Tibial nerve (tissue), 4 donors: ENCODE measurements at regions not wholly inside any gene's neighbourhood (a gene's known extent, or its start where the extent isn't known, plus 50 kb on each side); places are given as distances from the start of the nearest gene placed in this dataset.

Experiments used
- DNase-seq, 2 donors: peaks; one replicate each; pipeline ENCODE4 v3.0.0-alpha.2; 2019; ENCODE audit warnings: low spot score in 2 of 2
- H3K27ac ChIP-seq, 4 donors: fragments of 200-600 bp; sonication (generic) in 3 of 4; one replicate each; pipeline ENCODE4 v1.5.1; 2017 to 2019; ENCODE audit warnings: mild to moderate bottlenecking in 1 of 4
- H3K27me3 ChIP-seq, 2 donors: fragments of 200-600 bp; sonication (generic) in 1 of 2; one replicate each; pipeline versions ENCODE4 v1.5.1 to v1.6.0; 2017 to 2019
- H3K36me3 ChIP-seq, 3 donors: fragments of 200-600 bp; sonication (generic); one replicate each; pipeline ENCODE4 v1.5.1; 2018 to 2019
- H3K4me1 ChIP-seq, 4 donors: fragments of 200-600 bp; sonication (generic) in 3 of 4; one replicate each; pipeline ENCODE4 v1.5.1; 2017 to 2019
- H3K4me3 ChIP-seq, 4 donors: fragments of 200-600 bp; sonication (generic) in 3 of 4; one replicate each; pipeline ENCODE4 v1.5.1; 2017 to 2019; ENCODE audit warnings: mild to moderate bottlenecking in 1 of 4, moderate library complexity in 1 of 4
- H3K9me3 ChIP-seq, 4 donors: fragments of 200-600 bp; sonication (generic) in 3 of 4; one replicate each; pipeline ENCODE4 v1.5.1; 2017 to 2019
- EP300 ChIP-seq, 2 donors: sonication (generic); formaldehyde crosslinking; IDR thresholded peaks; one replicate each; pipeline ENCODE4 v1.6.1; 2017; ENCODE audit warnings: antibody characterized with exemption in 2 of 2, mild to moderate bottlenecking in 1 of 2
- POLR2A ChIP-seq, 2 donors: fragments of 450-650 bp; IDR thresholded peaks; one replicate each; pipeline ENCODE4 v1.6.1; 2017; ENCODE audit warnings: antibody characterized with exemption in 2 of 2, mild to moderate bottlenecking in 2 of 2, moderate library complexity in 2 of 2
- WGBS, 2 donors: methylation state at CpG; one replicate each; pipeline ENCODE4 v1.1.5; 2018; 5-methylcytosine and 5-hydroxymethylcytosine counted together
- TF ChIP-seq, protein P1 (sequence below), 5 experiments: fragments of 200-600 bp in 3 of 5; fragments of 450-650 bp in 2 of 5; sonication (generic) in 3 of 5; IDR thresholded peaks; one replicate each; pipeline ENCODE4 v1.5.1; 2016 to 2019; ENCODE audit warnings: antibody characterized with exemption in 5 of 5, mild to moderate bottlenecking in 3 of 5, moderate library complexity in 2 of 5

DNA sequence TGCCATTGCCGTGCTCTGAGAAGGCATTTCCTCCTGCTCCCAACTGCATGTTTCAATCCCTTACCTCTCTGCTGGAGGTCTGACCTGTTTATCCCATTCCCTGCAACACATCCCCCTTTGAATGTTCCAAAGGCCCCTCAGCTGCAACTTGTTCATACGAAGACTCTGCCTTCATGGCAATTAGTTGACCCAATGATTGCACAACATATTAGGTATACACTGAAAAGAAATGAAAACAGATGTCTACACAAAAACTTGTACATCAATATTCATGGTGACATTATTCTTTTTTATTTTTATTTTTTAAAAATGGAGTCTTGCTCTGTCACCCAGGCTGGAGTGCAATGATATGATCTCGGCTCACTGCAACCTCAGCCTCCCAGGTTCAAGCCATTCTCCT is 54.9 kb upstream of the STX18 start:
- Histone ChIP-seq H3K36me3 (peaks cover 0 to 15% (median 0%) of the 10 kb centered on the region in 3 donors), H3K27ac (no peak overlapping the region), H3K27me3 (no peaks in the 10 kb centered on the region), H3K4me3 (no peak overlapping the region), H3K4me1 (no peaks in the 10 kb centered on the region), H3K9me3 (peaks cover 0 to 21% (median 0%) of the 10 kb centered on the region in 4 donors)
- whole genome bisulfite sequencing, 2 donors = 90 to 96% methylated on average over 3 of the region's 3 CpGs
- no peak for DNase-seq
- TF ChIP-seq, protein P1, sequence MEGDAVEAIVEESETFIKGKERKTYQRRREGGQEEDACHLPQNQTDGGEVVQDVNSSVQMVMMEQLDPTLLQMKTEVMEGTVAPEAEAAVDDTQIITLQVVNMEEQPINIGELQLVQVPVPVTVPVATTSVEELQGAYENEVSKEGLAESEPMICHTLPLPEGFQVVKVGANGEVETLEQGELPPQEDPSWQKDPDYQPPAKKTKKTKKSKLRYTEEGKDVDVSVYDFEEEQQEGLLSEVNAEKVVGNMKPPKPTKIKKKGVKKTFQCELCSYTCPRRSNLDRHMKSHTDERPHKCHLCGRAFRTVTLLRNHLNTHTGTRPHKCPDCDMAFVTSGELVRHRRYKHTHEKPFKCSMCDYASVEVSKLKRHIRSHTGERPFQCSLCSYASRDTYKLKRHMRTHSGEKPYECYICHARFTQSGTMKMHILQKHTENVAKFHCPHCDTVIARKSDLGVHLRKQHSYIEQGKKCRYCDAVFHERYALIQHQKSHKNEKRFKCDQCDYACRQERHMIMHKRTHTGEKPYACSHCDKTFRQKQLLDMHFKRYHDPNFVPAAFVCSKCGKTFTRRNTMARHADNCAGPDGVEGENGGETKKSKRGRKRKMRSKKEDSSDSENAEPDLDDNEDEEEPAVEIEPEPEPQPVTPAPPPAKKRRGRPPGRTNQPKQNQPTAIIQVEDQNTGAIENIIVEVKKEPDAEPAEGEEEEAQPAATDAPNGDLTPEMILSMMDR (IDR thresholded peaks at IDR 0.05) = no peak
- TF ChIP-seq POLR2A (IDR thresholded peaks at IDR 0.05) = no peak
- no peak for TF ChIP-seq EP300 (IDR thresholded peaks at IDR 0.05)

DNA sequence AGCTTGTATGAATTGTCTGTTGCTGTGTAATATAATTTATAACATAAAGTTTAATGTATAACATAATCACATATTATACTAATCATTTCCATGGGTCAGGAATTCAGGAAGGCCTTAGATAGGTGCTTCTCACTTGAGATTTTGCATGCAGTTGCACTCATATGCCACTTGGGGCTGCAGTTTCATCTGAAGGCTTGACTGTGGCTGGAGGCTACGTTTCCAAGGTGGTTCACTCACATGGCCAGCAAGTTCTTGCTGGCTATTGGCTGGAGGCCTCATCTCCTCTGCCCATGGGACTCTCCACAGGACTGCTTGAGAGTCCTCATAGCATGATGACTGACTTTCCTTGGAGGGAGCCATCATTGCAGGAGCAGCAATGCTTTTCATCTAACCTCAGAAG is 53.4 kb upstream of the STX18 start:
- Histone ChIP-seq H3K9me3 (peaks cover 0 to 21% (median 0%) of the 10 kb centered on the region in 4 donors), H3K27ac (no peak overlapping the region), H3K4me1 (peaks cover 0 to 9% (median 0%) of the 10 kb centered on the region in 4 donors), H3K4me3 (no peak overlapping the region), H3K27me3 (no peaks in the 10 kb centered on the region), H3K36me3 (peaks cover 0 to 15% (median 0%) of the 10 kb centered on the region in 3 donors)
- no peak for DNase-seq
- TF ChIP-seq, protein P1 (IDR thresholded peaks at IDR 0.05) = no peak
- no peak for TF ChIP-seq EP300 (IDR thresholded peaks at IDR 0.05)
- no peak for TF ChIP-seq POLR2A (IDR thresholded peaks at IDR 0.05)
- 77 to 92% methylated on average over 1 of the region's 1 CpG for WGBS, 2 donors

DNA sequence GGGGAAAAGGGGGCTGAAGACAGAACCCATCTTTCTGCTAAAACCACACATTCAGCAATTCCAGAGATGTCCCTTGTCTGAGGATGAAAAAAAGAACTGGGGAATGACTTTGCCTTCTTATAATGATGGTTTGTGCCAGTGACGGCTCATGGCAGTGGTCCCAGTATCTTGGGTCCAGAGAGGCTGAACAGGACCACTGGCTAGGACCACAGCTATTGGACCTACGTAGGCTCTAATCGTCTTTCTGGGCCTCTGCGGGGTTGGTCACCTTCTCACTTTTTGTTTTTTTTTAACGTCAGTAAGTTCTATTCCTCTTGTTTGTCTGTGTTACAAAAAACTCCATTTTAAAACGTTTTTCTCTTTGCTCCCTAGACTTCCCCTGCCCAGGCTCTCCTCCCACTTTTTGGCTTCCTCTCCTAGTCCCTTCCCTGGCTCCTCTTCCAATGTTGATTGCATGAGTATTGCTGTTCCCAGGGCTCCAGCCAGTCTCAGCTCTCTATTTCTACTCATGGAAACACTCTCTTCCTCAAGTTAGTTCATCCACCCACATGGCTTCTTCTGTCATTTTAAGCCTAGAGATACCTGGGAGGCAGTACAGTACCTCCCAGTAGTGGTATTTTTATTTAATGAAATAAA is 52.6 kb upstream of the STX18 start:
- peaks cover 0 to 15% (median 0%) of the 10 kb centered on the region in 3 donors for H3K36me3 ChIP-seq
- no peak for DNase-seq
- H3K27ac ChIP-seq = no peak overlapping the region
- H3K27me3 ChIP-seq = no peaks in the 10 kb centered on the region
- no peak overlapping the region for H3K4me3 ChIP-seq
- H3K4me1 ChIP-seq = peaks cover 0 to 11% (median 0%) of the 10 kb centered on the region in 4 donors
- TF ChIP-seq EP300 (IDR thresholded peaks at IDR 0.05) (no peak), POLR2A (IDR thresholded peaks at IDR 0.05) (no peak)
- TF ChIP-seq, protein P1 (IDR thresholded peaks at IDR 0.05) = no peak
- WGBS, 2 donors = 65 to 77% methylated on average over 6 of the region's 6 CpGs
- H3K9me3 ChIP-seq = peaks cover 0 to 21% (median 0%) of the 10 kb centered on the region in 4 donors

DNA sequence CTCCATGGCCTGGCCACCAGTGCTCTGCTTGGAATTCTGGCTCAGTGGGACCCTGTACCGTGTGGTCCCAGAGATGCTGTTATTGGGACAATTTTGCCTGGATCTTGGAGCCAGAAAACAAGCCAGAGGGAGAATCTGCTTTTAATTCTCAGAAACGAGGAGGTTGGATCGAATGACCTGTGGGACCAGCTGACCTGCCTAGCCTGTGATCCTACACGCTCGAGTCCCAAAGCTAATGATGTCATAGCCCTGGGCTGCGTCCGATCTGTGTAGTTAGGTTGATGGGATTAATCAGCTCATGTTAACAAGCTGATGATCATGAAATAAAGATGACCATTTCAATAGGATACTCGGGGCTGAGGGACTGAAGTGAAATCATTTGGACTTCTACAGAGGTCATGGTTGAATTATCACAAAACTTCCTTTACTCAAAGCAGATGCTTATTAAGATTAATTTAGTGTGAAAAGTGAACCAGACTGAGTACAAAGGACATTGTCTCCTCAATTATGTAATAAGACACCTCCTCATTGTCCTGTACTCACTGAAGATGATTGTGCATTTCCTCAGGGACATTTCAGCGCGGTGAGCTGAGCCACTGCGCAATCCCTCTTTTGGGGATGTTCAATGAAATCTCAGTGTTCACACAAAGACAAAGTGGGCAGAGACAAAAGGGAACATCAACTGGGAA is 51.9 kb upstream of the STX18 start:
- Histone ChIP-seq H3K27me3 (no peaks in the 10 kb centered on the region), H3K9me3 (peaks cover 0 to 21% (median 0%) of the 10 kb centered on the region in 4 donors), H3K36me3 (peaks cover 0 to 15% (median 0%) of the 10 kb centered on the region in 3 donors), H3K27ac (no peak overlapping the region), H3K4me1 (peaks cover 0 to 11% (median 0%) of the 10 kb centered on the region in 4 donors), H3K4me3 (no peak overlapping the region)
- WGBS, 2 donors = 68 to 78% methylated on average over 11 of the region's 11 CpGs
- no peak for TF ChIP-seq EP300 (IDR thresholded peaks at IDR 0.05)
- TF ChIP-seq, protein P1 (IDR thresholded peaks at IDR 0.05) = no peak
- TF ChIP-seq POLR2A (IDR thresholded peaks at IDR 0.05) = no peak
- no peak for DNase-seq

DNA sequence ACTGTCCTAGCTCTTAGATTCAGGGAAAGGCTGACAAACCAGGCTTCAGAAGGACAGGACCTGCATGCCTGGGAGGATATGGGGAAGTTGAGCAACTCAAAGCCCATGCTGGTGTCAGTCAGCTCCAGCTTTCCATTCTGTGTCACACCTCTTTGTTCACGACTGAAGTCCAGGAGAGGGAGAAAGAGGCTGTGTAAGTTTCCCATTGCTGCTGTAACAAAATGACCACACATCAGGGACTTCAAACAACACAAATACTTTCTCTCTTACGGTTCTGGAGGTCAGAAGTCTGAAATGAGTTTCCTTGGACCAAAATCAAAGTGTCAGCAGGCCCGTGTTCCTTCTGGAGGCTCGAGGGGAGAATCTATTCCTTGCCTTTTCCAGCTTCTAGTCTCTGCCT is 50.6 kb upstream of the STX18 start:
- H3K36me3 ChIP-seq = peaks cover 0 to 15% (median 0%) of the 10 kb centered on the region in 3 donors
- 56 to 76% methylated on average over 4 of the region's 4 CpGs for WGBS, 2 donors
- no peak for DNase-seq
- H3K27ac ChIP-seq = no peak overlapping the region
- H3K4me1 ChIP-seq = peaks cover 0 to 11% (median 0%) of the 10 kb centered on the region in 4 donors
- H3K9me3 ChIP-seq = peaks cover 0 to 21% (median 0%) of the 10 kb centered on the region in 4 donors
- TF ChIP-seq EP300 (IDR thresholded peaks at IDR 0.05) (no peak), POLR2A (IDR thresholded peaks at IDR 0.05) (no peak)
- TF ChIP-seq, protein P1 (IDR thresholded peaks at IDR 0.05) = no peak
- no peak overlapping the region for H3K4me3 ChIP-seq
- H3K27me3 ChIP-seq = no peaks in the 10 kb centered on the region
